Head of caudate nucleus (tissue), 42 donors: ENCODE measurements at regions not wholly inside any gene's neighbourhood (a gene's known extent, or its start where the extent isn't known, plus 50 kb on each side); places are given as distances from the start of the nearest gene placed in this dataset.
"Not testable (repeated sequence)": the region's sequence is repeated elsewhere in the genome, so short reads cannot be mapped to it uniquely, and the experiment has no call there.

Experiments
- DNase-seq, 42 donors: peaks; one replicate each; pipeline versions ENCODE4 v3.0.0 to v3.0.0-alpha.2; 2020 to 2021; ENCODE audit warnings: mixed read lengths in 7 of 42
- intact Hi-C: fragments of 100-400 bp; cut with DNase I; formaldehyde crosslinking; loops from one replicate; pipeline ENCODE4 v1.15.0; 2022

DNA sequence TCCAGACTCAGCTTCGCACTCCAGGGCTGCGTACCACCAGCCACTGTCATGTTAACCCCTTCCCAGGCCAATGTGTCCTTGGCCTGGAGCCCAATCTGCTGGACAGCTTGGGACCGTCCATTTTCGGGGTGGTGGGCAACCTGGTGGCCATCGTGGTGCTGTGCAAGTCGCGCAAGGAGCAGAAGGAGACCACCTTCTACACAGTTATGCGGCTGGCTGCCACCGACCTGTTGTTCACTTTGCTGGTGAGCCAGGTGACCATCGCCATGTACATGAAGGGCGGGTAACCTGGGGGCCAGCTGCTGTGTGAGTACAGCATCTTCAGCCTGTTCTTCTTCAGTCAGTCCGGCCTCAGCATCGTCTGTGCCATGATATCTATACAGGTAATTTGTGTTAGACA, 90.3 kb upstream of the ZNG1F start:
- peak in 2 of 42 donors; percentile 2 to 5 for DNase-seq
- intact Hi-C loops, result not testable (repeated sequence)

DNA sequence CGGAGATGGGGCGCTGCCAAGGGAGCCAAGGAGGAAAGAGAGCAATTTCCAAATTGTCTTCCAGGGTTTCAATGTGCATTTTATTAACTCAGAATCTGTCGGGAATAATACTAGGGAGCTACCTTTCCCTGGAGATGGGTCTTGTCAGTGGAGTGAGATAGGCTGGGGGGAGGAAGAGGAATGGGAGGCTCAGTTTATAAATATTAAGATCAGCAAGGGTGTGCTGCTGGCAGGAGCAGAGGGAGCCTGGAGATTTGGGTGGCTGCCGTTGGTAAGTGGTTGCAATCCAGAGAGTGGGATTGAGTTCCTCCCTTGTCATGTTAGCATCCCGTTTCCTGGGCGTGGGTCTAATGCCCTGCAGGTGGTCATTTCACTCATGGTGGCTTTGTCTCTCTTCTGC, 89.9 kb upstream of the ZNG1F start:
- intact Hi-C loops, DNase-seq: not testable (repeated sequence)

DNA sequence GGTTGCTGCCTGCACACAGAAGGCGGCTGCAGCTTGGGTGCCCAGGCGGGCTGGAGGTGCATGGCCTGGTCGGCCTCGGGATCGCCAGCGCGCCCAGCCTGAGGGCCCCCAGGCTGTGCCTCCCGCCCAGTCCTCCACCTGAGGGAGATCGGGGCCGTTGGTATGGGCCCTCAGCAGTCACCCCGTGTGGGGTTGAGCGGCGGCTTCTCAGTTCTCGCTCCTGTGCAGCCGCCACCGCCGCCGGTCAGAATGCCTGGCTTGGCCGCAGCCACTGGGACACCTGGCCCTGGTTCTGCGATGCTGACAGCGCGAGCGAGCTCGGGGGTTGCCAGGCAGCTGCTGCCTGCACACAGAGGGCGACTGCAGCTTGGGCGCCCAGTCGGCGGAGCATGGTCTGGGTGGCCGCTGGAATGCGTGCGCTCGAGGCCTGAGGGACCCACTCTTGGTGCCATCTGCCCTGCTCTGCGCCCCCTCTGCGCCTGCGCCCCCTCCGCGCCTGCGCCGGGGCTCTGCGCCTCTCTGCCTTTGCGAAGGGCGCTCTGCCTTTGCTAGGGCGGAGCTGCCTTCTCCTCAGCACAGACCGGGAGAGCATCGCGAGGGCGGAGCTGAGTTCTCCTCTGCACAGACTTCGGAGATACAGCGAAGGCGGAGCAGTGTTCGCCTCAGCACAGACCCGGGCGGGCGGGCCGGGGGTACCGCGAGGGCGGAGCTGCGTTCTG, 84.6 kb upstream of the ZNG1F start:
- intact Hi-C loops, result not testable (repeated sequence)
- peak; percentile 50 to 94 (median 85) for DNase-seq

DNA sequence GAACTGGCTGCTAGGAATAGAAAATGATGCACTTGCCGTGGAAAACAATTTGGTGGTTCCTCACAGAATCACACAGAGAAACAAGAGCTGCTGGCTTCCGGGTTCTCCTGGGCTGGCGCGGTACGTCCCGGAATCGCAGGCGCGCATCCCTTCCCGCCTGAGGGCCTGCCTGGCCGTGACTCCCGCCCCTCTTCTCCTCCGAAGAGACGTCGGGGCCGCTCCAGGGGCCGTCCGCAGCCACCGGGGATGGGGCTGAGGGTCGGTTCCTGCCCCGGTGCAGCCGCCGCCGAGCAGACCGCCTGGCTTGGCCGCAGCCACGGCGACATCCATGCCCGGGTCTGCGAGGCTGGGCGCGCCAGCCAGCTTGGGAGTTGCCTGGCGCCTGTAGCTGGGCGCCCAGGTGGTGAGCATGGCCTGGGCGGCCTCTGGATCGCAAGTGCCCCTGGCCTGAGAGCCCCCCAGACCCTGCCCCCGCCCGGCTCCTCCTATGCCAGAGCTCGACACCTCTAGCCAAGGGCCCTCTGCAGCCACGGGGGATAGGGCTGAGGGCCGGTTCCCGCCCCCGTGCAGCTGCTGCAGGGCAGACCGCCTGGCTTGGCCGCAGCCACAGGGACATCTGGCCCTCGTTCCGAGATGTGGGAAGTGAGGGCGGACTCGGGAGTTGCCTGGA, 83.9 kb upstream of the ZNG1F start:
- DNase-seq, result peak; percentile 5 to 75 (median 44)
- intact Hi-C loops, result not testable (repeated sequence)

DNA sequence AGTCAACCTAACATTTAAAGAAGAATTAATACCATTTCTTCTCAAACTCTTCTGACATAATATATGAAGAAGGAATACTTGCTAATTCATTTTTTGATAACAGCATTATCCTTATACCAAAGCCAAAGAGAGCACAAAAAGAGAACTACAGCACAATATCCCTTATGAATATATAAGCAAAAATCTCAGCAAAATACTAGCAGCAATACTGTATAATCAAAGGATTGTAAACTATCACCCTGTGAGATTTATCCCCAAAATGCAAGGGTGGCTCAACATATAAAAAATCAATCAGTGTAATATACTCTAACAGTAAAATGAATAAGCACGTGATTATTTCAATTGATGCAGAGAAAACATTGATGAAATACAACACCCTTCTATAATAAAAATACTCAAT, 81.9 kb upstream of the ZNG1F start:
- intact Hi-C loops, DNase-seq: not testable (repeated sequence)

DNA sequence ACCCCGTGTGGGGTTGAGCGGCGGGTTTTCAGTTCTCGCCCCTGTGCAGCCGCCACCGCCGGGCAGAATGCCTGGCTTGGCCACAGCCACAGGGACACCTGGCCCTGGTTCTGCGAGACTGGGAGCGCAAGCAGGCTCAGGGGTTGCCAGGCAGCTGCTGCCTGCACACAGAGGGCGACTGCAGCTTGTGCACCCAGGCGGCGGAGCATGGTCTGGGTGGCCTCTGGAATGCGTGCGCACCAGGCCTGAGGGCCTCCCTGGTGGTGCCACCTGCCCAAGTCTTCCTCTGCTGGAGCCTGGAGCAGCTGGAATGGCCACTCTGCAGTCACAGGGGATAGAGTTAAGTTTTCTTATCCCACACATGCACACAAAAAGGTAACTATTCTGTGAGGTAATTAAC, 80.4 kb upstream of the ZNG1F start:
- intact Hi-C loops, result not testable (repeated sequence)
- DNase-seq, result peak in 28 of 42 donors; percentile 1 to 65 (median 25)

DNA sequence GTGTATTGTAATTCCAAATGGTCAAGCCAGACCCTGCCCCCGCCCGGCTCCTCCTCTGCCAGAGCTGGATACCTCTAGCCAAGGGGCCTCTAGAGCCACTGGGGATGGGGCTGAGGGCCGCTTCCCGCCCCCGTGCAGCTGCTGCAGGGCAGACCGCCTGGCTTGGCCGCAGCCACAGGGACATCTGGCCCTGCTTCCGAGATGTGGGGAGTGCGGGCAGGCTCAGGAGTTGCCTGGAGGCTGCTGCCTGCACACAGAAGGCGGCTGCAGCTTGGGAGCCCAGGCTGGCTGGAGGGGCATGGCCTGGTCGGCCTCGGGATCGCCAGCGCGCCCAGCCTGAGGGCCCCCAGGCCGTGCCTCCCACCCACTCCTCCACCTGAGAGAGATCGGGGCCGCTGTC, 79.9 kb upstream of the ZNG1F start:
- intact Hi-C loops, result not testable (repeated sequence)
- DNase-seq, result peak in 40 of 42 donors; percentile 3 to 83 (median 43)

DNA sequence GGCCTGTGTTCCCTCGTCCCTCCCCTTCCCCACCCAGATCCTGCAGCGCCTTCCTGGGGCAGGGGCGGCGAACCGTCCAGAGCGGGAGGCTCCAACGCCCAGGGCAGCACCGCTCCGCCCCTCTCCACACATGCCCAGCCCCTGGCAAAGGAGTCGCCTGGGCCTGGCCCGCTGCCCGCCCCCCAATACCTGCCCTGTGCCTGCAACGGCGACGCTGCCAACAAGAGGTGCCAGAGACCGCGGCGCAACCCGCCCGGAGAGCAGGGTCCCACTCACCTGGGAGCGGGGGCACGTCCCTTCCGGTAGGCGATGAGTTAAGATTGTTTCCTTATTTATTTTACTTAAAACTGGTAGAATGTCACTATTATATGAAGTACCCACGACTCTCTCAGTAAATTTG, 77.5 kb upstream of the ZNG1F start:
- intact Hi-C loops, result not testable (repeated sequence)
- DNase-seq, result peak in 3 of 42 donors; percentile 2 to 31 (median 13)

DNA sequence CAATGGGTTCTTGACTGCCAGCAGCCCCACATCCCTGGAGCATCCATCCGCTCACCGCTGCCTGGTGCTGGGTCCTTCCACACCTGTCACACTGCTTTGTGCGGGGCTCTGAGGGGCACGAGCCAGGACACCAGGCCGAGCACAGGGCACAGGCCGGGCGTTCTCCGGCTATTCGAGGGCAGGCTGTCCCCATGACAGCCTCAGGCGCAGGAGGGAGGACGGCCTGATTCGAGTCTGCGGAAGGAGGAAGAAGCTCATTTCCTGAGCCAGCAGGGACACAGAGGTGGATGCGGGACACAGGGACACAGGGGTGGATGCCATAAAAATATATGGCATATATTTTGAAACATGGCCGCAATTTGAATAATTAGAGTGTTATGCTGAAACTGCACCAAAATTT, 76.9 kb upstream of the ZNG1F start:
- intact Hi-C loops, result not testable (repeated sequence)
- DNase-seq, result peak in 3 of 42 donors; percentile 1 to 13 (median 3)

DNA sequence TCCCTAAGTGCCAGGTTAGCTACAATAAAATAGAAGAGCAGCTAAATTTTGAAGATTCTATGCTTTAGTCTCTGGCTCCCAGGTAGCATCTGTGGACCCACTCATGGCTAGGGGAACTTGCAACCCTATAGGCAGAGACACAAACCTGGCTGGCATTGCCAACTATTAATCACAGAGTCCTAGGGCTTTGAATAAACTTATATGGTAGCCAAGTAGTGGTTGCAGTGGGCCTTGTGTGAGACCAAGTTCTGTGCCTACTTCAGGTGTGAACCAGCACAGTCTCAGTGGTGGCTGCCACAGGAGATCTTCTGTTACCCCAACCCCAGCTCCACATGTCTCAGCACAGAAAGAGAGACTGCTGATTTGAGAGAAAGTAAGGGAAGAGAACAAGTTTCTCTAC, 62.9 kb upstream of the ZNG1F start:
- intact Hi-C loops, result not testable (repeated sequence)

DNA sequence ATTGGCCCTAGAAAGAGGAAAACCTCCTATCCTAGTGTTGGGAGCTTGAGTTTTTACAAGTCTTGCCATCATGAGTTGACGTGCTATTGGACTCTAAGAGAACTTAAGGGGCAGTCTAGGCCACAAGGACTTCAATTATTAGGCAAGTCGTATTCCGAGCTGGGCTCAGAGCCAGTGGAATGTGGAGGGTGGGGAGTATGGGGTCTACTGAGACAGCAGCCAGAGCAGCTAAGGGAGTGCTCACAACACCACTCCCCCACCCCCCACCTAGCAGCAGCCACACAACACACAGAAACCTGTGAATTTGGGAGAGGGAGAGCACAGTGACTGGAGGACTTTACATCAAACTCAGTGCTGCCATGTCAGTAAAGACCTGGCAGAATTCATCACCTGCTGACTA, 62.0 kb upstream of the ZNG1F start:
- DNase-seq, intact Hi-C loops: not testable (repeated sequence)

More for the DNA sequence above, 62.9 kb upstream of the ZNG1F start:
- DNase-seq, result not testable (repeated sequence)

DNA sequence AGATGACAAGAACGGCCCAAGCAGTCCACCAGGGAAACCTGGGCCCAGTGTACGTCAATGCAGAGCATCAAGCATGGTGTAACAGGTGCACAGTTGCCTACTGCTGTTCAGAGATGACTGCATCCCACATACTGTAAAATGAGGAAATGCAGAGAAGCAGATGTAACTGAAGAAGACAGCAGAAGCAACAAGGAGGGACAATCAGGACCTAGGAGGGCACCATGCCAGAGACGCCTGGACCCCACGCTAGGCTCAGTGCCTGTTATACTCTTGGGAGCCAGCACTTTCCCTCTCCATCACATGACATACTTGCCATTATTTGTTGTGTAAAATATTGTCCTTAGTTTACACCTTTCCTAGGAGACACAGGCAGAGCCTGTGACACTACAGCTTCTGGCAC, 57.6 kb upstream of the ZNG1F start:
- DNase-seq, intact Hi-C loops: not testable (repeated sequence)
